CD4-positive, alpha-beta T cell treated with Interleukin-10 for 1 hour (primary cell): ENCODE measurements at regions not wholly inside any gene's neighbourhood (a gene's known extent, or its start where the extent isn't known, plus 50 kb on each side); places are given as distances from the start of the nearest gene placed in this dataset.

Experiments used
- DNase-seq: peaks from one replicate; pipeline ENCODE4 v3.0.0-alpha.2; 2020

- no peak for DNase-seq
Measured at GRCh38 chr6:71399279-71399678, 110.7 kb downstream of the OGFRL1 start.

GRCh38 chr6:71400852-71401251 is 112.2 kb downstream of the OGFRL1 start:
- DNase-seq: no peak

GRCh38 chr6:71402096-71402495 is 113.5 kb downstream of the OGFRL1 start:
- no peak for DNase-seq

- DNase-seq: no peak
Measured at GRCh38 chr6:71403422-71404134, 115.0 kb downstream of the OGFRL1 start.

GRCh38 chr6:71404145-71404966 is 115.7 kb downstream of the OGFRL1 start:
- DNase-seq: no peak

GRCh38 chr6:71404967-71405278 is 116.3 kb downstream of the OGFRL1 start:
- no peak for DNase-seq

- DNase-seq: no peak
Measured at GRCh38 chr6:71405416-71405815, 116.8 kb downstream of the OGFRL1 start.

- DNase-seq: no peak
Measured at GRCh38 chr6:71406865-71407860, 118.6 kb downstream of the OGFRL1 start.

GRCh38 chr6:71408787-71409723 is 120.4 kb downstream of the OGFRL1 start:
- DNase-seq: no peak

- DNase-seq: no peak
Measured at GRCh38 chr6:71410164-71410566, 121.6 kb downstream of the OGFRL1 start.

GRCh38 chr6:71410681-71411080 is 122.1 kb downstream of the OGFRL1 start:
- DNase-seq: no peak

- no peak for DNase-seq
Measured at GRCh38 chr6:71411882-71412281, 123.3 kb downstream of the OGFRL1 start.

GRCh38 chr6:71412559-71413140 is 124.0 kb downstream of the OGFRL1 start:
- DNase-seq: no peak

GRCh38 chr6:71414486-71414885 is 125.9 kb downstream of the OGFRL1 start:
- no peak for DNase-seq

GRCh38 chr6:71419217-71420094 is 130.8 kb downstream of the OGFRL1 start:
- no peak for DNase-seq

- DNase-seq: no peak
Measured at GRCh38 chr6:71420095-71420692, 131.6 kb downstream of the OGFRL1 start.

- peak; percentile 8 for DNase-seq
Measured at GRCh38 chr6:71420693-71421328, 132.2 kb downstream of the OGFRL1 start.

- DNase-seq: no peak
Measured at GRCh38 chr6:71421611-71422010, 133.0 kb downstream of the OGFRL1 start.

- DNase-seq: no peak
Measured at GRCh38 chr6:71430018-71430417, 141.4 kb downstream of the OGFRL1 start.

GRCh38 chr6:71433441-71433840 is 144.8 kb downstream of the OGFRL1 start:
- DNase-seq: no peak
